H1 (cell line): ENCODE measurements at regions not wholly inside any gene's neighbourhood (a gene's known extent, or its start where the extent isn't known, plus 50 kb on each side); places are given as distances from the start of the nearest gene placed in this dataset.

Source experiments
- CTCF ChIA-PET: fragments of 300-600 bp; sonication (Branson Sonifier 250); formaldehyde crosslinking; loops from one replicate; lab custom pipeline; 2021; ENCODE audit not compliant: partially characterized antibody; lab: Charles Lee
- POLR2A ChIA-PET: fragments of 300-600 bp; sonication (Branson Sonifier 250); formaldehyde crosslinking; loops from one replicate; lab custom pipeline; 2021; ENCODE audit warnings: inconsistent platforms; ENCODE audit not compliant: partially characterized antibody; lab: Charles Lee
- DNase-seq, 2 experiments: peaks; one replicate each; pipeline versions ENCODE4 v3.0.0 to v3.0.0-alpha.2; 2010 to 2022; ENCODE audit warnings: low spot score in 2 of 2, low read depth in 1 of 2, mixed read lengths in 1 of 2
- FAIRE-seq: peaks from 2 replicates; lab custom pipeline; 2011; peaks lifted over from hg19 to GRCh38; lab: Jason Lieb, UNC
- H2AFZ ChIP-seq: 2 replicates; pipeline ENCODE4 v1.8.1; 2012; ENCODE audit warnings: low read length, inconsistent platforms
- H2AK5ac ChIP-seq: 2 replicates; pipeline ENCODE4 v1.6.1; 2013; ENCODE audit warnings: low read depth, low read length
- H2BK120ac ChIP-seq: replicated peaks from 2 replicates; pipeline ENCODE3; 2013; ENCODE audit warnings: low read depth, low read length, inconsistent platforms
- H2BK12ac ChIP-seq: 2 replicates; pipeline ENCODE4 v1.6.1; 2013; ENCODE audit warnings: low read depth, low read length
- H2BK15ac ChIP-seq: 2 replicates; pipeline ENCODE4 v1.6.1; 2013; ENCODE audit warnings: low read length
- H2BK20ac ChIP-seq: 2 replicates; pipeline ENCODE4 v1.6.1; 2013; ENCODE audit warnings: low read length
- H2BK5ac ChIP-seq: 2 replicates; pipeline ENCODE4 v1.6.1; 2013; ENCODE audit warnings: low read depth, low read length
- H3K14ac ChIP-seq: 2 replicates; pipeline ENCODE4 v1.6.1; 2013; ENCODE audit warnings: inconsistent platforms; ENCODE audit not compliant: insufficient read length
- H3K18ac ChIP-seq: 2 replicates; pipeline ENCODE4 v1.6.1; 2013; ENCODE audit warnings: low read length; ENCODE audit errors: extremely low read depth
- H3K23ac ChIP-seq: 2 replicates; pipeline ENCODE4 v1.6.1; 2013; ENCODE audit warnings: inconsistent platforms; ENCODE audit not compliant: insufficient read length
- H3K23me2 ChIP-seq: 2 replicates; pipeline ENCODE4 v1.6.1; 2013; ENCODE audit warnings: low read depth, low read length
- H3K27ac ChIP-seq: 2 replicates; pipeline ENCODE4 v1.6.1; 2011; ENCODE audit warnings: low read depth, low read length, inconsistent platforms
- H3K27me3 ChIP-seq, 4 experiments: replicated peaks in 1 of 4; 1 replicate in 1 of 4; 2 replicates in 3 of 4; pipeline versions ENCODE4 v1.6.1 to v1.8.1; 2011 to 2013; ENCODE audit warnings: low read length in 3 of 4, mild to moderate bottlenecking in 3 of 4, inconsistent platforms in 2 of 4, mixed read lengths in 2 of 4, moderate library complexity in 1 of 4; ENCODE audit not compliant: control insufficient read depth in 3 of 4, insufficient read depth in 3 of 4; ENCODE audit errors: extremely low read depth in 1 of 4
- H3K36me3 ChIP-seq, 4 experiments: 2 replicates each; pipeline versions ENCODE4 v1.6.1 to v1.8.1; 2011 to 2013; ENCODE audit warnings: mild to moderate bottlenecking in 4 of 4, low read length in 3 of 4, moderate library complexity in 2 of 4, control low read depth in 1 of 4, inconsistent platforms in 1 of 4; ENCODE audit not compliant: insufficient read depth in 4 of 4, control insufficient read depth in 2 of 4
- H3K4ac ChIP-seq: replicated peaks from 2 replicates; pipeline ENCODE3; 2013; ENCODE audit warnings: low read length, low read depth, mixed read lengths, inconsistent platforms; ENCODE audit not compliant: insufficient read length
- H3K4me1 ChIP-seq, 4 experiments: replicated peaks in 1 of 4; 1 replicate in 1 of 4; 2 replicates in 3 of 4; pipeline versions ENCODE4 v1.6.1 to v1.8.1; 2011 to 2013; ENCODE audit warnings: low read length in 3 of 4, inconsistent platforms in 2 of 4, mixed read lengths in 1 of 4; ENCODE audit not compliant: insufficient read depth in 4 of 4, control insufficient read depth in 3 of 4
- H3K4me2 ChIP-seq, 2 experiments: 2 replicates each; pipeline versions ENCODE4 v1.6.1 to v1.8.1; 2011 to 2013; ENCODE audit warnings: low read depth in 2 of 2, low read length in 2 of 2, control low read depth in 1 of 2, inconsistent platforms in 1 of 2, mild to moderate bottlenecking in 1 of 2; ENCODE audit not compliant: insufficient read depth in 1 of 2
- H3K4me3 ChIP-seq, 4 experiments: fragments of 200-600, 300-600 bp in 1 of 4; sonication (generic), shearing (Covaris generic), sonication (Bioruptor Twin) in 1 of 4; 2 replicates each; pipeline versions ENCODE4 v1.5.1 to v1.8.1; 2011 to 2016; ENCODE audit warnings: low read length in 4 of 4, low read depth in 3 of 4, control low read depth in 2 of 4, inconsistent platforms in 2 of 4, mild to moderate bottlenecking in 2 of 4, mixed read lengths in 1 of 4, moderate library complexity in 1 of 4; ENCODE audit not compliant: insufficient read depth in 2 of 4; ENCODE audit errors: extremely low read depth in 1 of 4
- H3K56ac ChIP-seq: replicated peaks from 2 replicates; pipeline ENCODE3; 2013; ENCODE audit warnings: low read depth, mild to moderate bottlenecking, mixed read lengths, low read length, inconsistent platforms; ENCODE audit not compliant: insufficient read length
- H3K79me1 ChIP-seq: 2 replicates; pipeline ENCODE4 v1.6.1; 2013; ENCODE audit warnings: low read depth, low read length, control low read depth
- H3K79me2 ChIP-seq, 2 experiments: 2 replicates each; pipeline versions ENCODE4 v1.6.1 to v1.8.1; 2012 to 2013; ENCODE audit warnings: low read length in 2 of 2, mild to moderate bottlenecking in 2 of 2, inconsistent platforms in 1 of 2; ENCODE audit not compliant: insufficient read depth in 2 of 2, control insufficient read depth in 1 of 2
- H3K9ac ChIP-seq, 4 experiments: replicated peaks in 1 of 4; 1 replicate in 1 of 4; 2 replicates in 3 of 4; pipeline versions ENCODE4 v1.6.1 to v1.8.1; 2011 to 2013; ENCODE audit warnings: low read depth in 3 of 4, low read length in 3 of 4, control low read depth in 2 of 4, mild to moderate bottlenecking in 2 of 4, moderate library complexity in 2 of 4, inconsistent platforms in 1 of 4; ENCODE audit errors: extremely low read depth in 1 of 4
- H3K9me3 ChIP-seq, 2 experiments: 2 replicates each; pipeline versions ENCODE4 v1.6.1 to v1.8.1; 2012 to 2013; ENCODE audit warnings: mild to moderate bottlenecking in 2 of 2, moderate library complexity in 2 of 2, control low read depth in 1 of 2, inconsistent platforms in 1 of 2, low read depth in 1 of 2, low read length in 1 of 2, mixed read lengths in 1 of 2; ENCODE audit not compliant: insufficient read depth in 2 of 2
- H4K20me1 ChIP-seq, 2 experiments: replicated peaks in 1 of 2; 2 replicates each; pipeline versions ENCODE3 to v1.8.1; 2011 to 2013; ENCODE audit warnings: inconsistent platforms in 2 of 2, low read length in 2 of 2, mild to moderate bottlenecking in 1 of 2; ENCODE audit not compliant: insufficient read depth in 2 of 2, control insufficient read depth in 1 of 2
- H4K5ac ChIP-seq: 2 replicates; pipeline ENCODE4 v1.6.1; 2013; ENCODE audit warnings: low read length, low read depth, mixed read lengths, inconsistent platforms; ENCODE audit not compliant: insufficient read length
- H4K8ac ChIP-seq: 2 replicates; pipeline ENCODE4 v1.8.0; 2013; ENCODE audit warnings: mild to moderate bottlenecking, moderate library complexity, low read length, inconsistent platforms; ENCODE audit not compliant: insufficient read depth; ENCODE audit errors: extremely low read depth
- H4K91ac ChIP-seq: replicated peaks from 2 replicates; pipeline ENCODE3; 2013; ENCODE audit warnings: low read length, mixed read lengths, inconsistent platforms; ENCODE audit not compliant: insufficient read length
- ATF3 ChIP-seq: IDR thresholded peaks from 2 replicates; pipeline ENCODE4 v1.6.1; 2011; ENCODE audit warnings: low read depth, mild to moderate bottlenecking, low read length; ENCODE audit not compliant: insufficient read depth
- BCL11A ChIP-seq, 2 experiments: IDR thresholded peaks; one replicate each; pipeline ENCODE4 v1.6.1; 2011; ENCODE audit warnings: low read depth in 2 of 2, low read length in 2 of 2, mild to moderate bottlenecking in 2 of 2
- CEBPB ChIP-seq: IDR thresholded peaks from 2 replicates; pipeline ENCODE4 v1.6.1; 2012; ENCODE audit warnings: low read depth, low read length
- CREB1 ChIP-seq: IDR thresholded peaks from 2 replicates; pipeline ENCODE4 v1.6.1; 2012; ENCODE audit warnings: inconsistent platforms
- CTBP2 ChIP-seq: IDR thresholded peaks from 2 replicates; pipeline ENCODE4 v1.7.0; 2011; ENCODE audit warnings: borderline replicate concordance, mild to moderate bottlenecking, moderate library complexity, mixed read lengths, low read length; ENCODE audit not compliant: insufficient read depth, insufficient read length
- HDAC6 ChIP-seq: IDR thresholded peaks from one replicate; pipeline ENCODE4 v1.7.1; 2012; ENCODE audit warnings: low read depth, mild to moderate bottlenecking, inconsistent platforms, low read length, moderate library complexity
- KDM1A ChIP-seq: fragments of 200-600, 300-600 bp; sonication (generic); IDR thresholded peaks from 2 replicates; pipeline ENCODE4 v1.7.1; 2016; ENCODE audit warnings: mild to moderate bottlenecking, low read length, borderline replicate concordance
- POLR2AphosphoS5 ChIP-seq: IDR thresholded peaks from 2 replicates; pipeline ENCODE4 v1.6.1; 2011; ENCODE audit warnings: low read depth, low read length
- RNF2 ChIP-seq: fragments of 200-900, 300-1000 bp; sonication (generic); IDR thresholded peaks from 2 replicates; pipeline ENCODE4 v1.7.1; 2016; ENCODE audit warnings: borderline replicate concordance, low read depth, mild to moderate bottlenecking, antibody characterized with exemption, low read length; ENCODE audit not compliant: poor library complexity, severe bottlenecking; ENCODE audit errors: missing control alignments
- SAP30 ChIP-seq: fragments of 300-600 bp; sonication (generic); IDR thresholded peaks from 2 replicates; pipeline ENCODE4 v1.7.1; 2012; ENCODE audit warnings: low read length, moderate library complexity, mild to moderate bottlenecking, inconsistent platforms; ENCODE audit not compliant: insufficient read depth, insufficient replicate concordance
- SP4 ChIP-seq: IDR thresholded peaks from 2 replicates; pipeline ENCODE4 v1.6.1; 2012; ENCODE audit warnings: low read length, inconsistent platforms
- TAF7 ChIP-seq: optimal IDR thresholded peaks from 2 replicates; pipeline ENCODE3; 2011; ENCODE audit warnings: low read depth, mild to moderate bottlenecking, inconsistent platforms, low read length, moderate library complexity, borderline replicate concordance
- YY1 ChIP-seq: IDR thresholded peaks from 2 replicates; pipeline ENCODE4 v1.6.1; 2011; ENCODE audit warnings: low read depth, mild to moderate bottlenecking, low read length
- WGBS, 2 experiments: shearing (Covaris generic) in 1 of 2; methylation state at CpG; one replicate each; pipeline versions ENCODE4 v1.1.6 to v1.1.7; 2013 to 2015; ENCODE audit warnings: low lambda C conversion rate in 2 of 2, mixed read lengths in 2 of 2, inconsistent platforms in 1 of 2, low coverage in 1 of 2, missing lambda C conversion rate in 1 of 2; ENCODE audit not compliant: insufficient replicate concordance in 2 of 2, insufficient coverage in 1 of 2, insufficient read length in 1 of 2; ENCODE audit errors: extremely low coverage in 1 of 2, missing lambda C conversion rate in 1 of 2; 5-methylcytosine and 5-hydroxymethylcytosine counted together

- H3K23ac ChIP-seq, result no peak overlapping the region
- FAIRE-seq (no peak), DNase-seq (no peak)
- no peak overlapping the region for H3K14ac ChIP-seq
- TF ChIP-seq KDM1A, result no peak
- no peak for TF ChIP-seq ATF3
- no peak for TF ChIP-seq RNF2
- no peak for TF ChIP-seq SP4
- TF ChIP-seq TAF7, result no peak
- TF ChIP-seq BCL11A (IDR thresholded peaks at IDR 0.05; ENCODE audit: low read depth in 2 of 2, low read length in 2 of 2), result no peak
- no peak for TF ChIP-seq CTBP2
- TF ChIP-seq HDAC6, result no peak
- TF ChIP-seq POLR2AphosphoS5, result no peak
- TF ChIP-seq CREB1, result no peak
- TF ChIP-seq SAP30, result no peak
- no peak for TF ChIP-seq CEBPB
- no peak for TF ChIP-seq YY1
- H2AK5ac ChIP-seq, result no peak overlapping the region
- H3K9ac ChIP-seq, result no peak overlapping the region
- no peak overlapping the region for H2BK12ac ChIP-seq
- no peak overlapping the region for H3K4ac ChIP-seq
- H3K23me2 ChIP-seq, result no peaks in the 10 kb centered on the region
- no peak overlapping the region for H3K4me3 ChIP-seq
- H3K9me3 ChIP-seq, result no peaks in the 10 kb centered on the region
- POLR2A ChIA-PET, result no interaction called here
- H4K5ac ChIP-seq, result no peak overlapping the region
- H3K27ac ChIP-seq, result no peak overlapping the region
- H4K8ac ChIP-seq, result no peak overlapping the region
- H3K18ac ChIP-seq, result no peak overlapping the region
- H2BK15ac ChIP-seq, result no peak overlapping the region
- H3K79me1 ChIP-seq, result no peaks in the 10 kb centered on the region
- no peak overlapping the region for H3K56ac ChIP-seq
- H3K4me2 ChIP-seq, result no peak overlapping the region
- no peak overlapping the region for H4K91ac ChIP-seq
- no peak overlapping the region for H2BK120ac ChIP-seq
- no peaks in the 10 kb centered on the region for H3K79me2 ChIP-seq
- H3K4me1 ChIP-seq, result no peaks in the 10 kb centered on the region
- CTCF ChIA-PET, result interaction anchor here (1.0 kb wide), 1 partner anchor 214 kb away, joined by 3 read pairs; no protein-coding TSS in a partner anchor
- WGBS, 2 experiments, result 92% methylated on average over 6 of the region's 6 CpGs; no CpG with 5 or more reads in 1 of the 2 experiments
- no peaks in the 10 kb centered on the region for H3K36me3 ChIP-seq
- no peaks in the 10 kb centered on the region for H3K27me3 ChIP-seq
- H4K20me1 ChIP-seq, result no peaks in the 10 kb centered on the region
- H2BK20ac ChIP-seq, result no peak overlapping the region
- no peak overlapping the region for H2BK5ac ChIP-seq
- no peak overlapping the region for H2AFZ ChIP-seq
Observed at GRCh38 chr7:80313067-80313626, 178.5 kb downstream of the GNAI1 start.
